OCI-LY1 (cell line): ENCODE measurements at regions not wholly inside any gene's neighbourhood (a gene's known extent, or its start where the extent isn't known, plus 50 kb on each side); places are given as distances from the start of the nearest gene placed in this dataset.

Experiments
- H2AFZ ChIP-seq: fragments of 200-600 bp; sonication (generic), shearing (Covaris generic); 2 replicates; pipeline ENCODE4 v1.6.0; 2014; ENCODE audit warnings: antibody characterized with exemption, mild to moderate bottlenecking, low read length
- H3F3A ChIP-seq: fragments of 200-600 bp; sonication (generic), shearing (Covaris generic); 2 replicates; pipeline ENCODE4 v1.6.0; 2014; ENCODE audit warnings: mild to moderate bottlenecking, antibody characterized with exemption, low read length, moderate library complexity; ENCODE audit not compliant: insufficient read depth
- H3K27ac ChIP-seq: fragments of 200-600 bp; sonication (generic); 2 replicates; pipeline ENCODE4 v1.5.1; 2014; ENCODE audit warnings: low read length, mixed run types, mild to moderate bottlenecking, low read depth; ENCODE audit not compliant: poor library complexity, severe bottlenecking
- H3K27me3 ChIP-seq: fragments of 200-600 bp; sonication (generic); 2 replicates; pipeline ENCODE4 v1.6.0; 2014; ENCODE audit warnings: antibody characterized with exemption, mild to moderate bottlenecking, low read length, moderate library complexity; ENCODE audit not compliant: insufficient read depth
- H3K36me3 ChIP-seq: fragments of 200-600 bp; sonication (generic); 2 replicates; pipeline ENCODE4 v1.6.1; 2014; ENCODE audit warnings: mild to moderate bottlenecking, antibody characterized with exemption, low read length, moderate library complexity, mixed read lengths; ENCODE audit not compliant: insufficient read depth
- H3K4me1 ChIP-seq: fragments of 200-600 bp; sonication (generic); 2 replicates; pipeline ENCODE4 v1.5.1; 2014; ENCODE audit warnings: mild to moderate bottlenecking, low read length, moderate library complexity; ENCODE audit not compliant: insufficient read depth, severe bottlenecking
- H3K4me2 ChIP-seq: fragments of 200-600 bp; sonication (generic), shearing (Covaris generic); 2 replicates; pipeline ENCODE4 v1.6.1; 2014; ENCODE audit warnings: low read length
- H3K4me3 ChIP-seq: fragments of 200-600 bp; sonication (generic); 2 replicates; pipeline ENCODE4 v1.5.1; 2014; ENCODE audit warnings: low read length, low read depth, mild to moderate bottlenecking, mixed read lengths; ENCODE audit not compliant: poor library complexity, severe bottlenecking
- H3K79me2 ChIP-seq: fragments of 200-600 bp; shearing (Covaris generic); 2 replicates; pipeline ENCODE4 v1.6.1; 2016; ENCODE audit warnings: mixed run types, low read length, mixed read lengths; ENCODE audit not compliant: insufficient read depth
- H3K9ac ChIP-seq: fragments of 200-600 bp; sonication (generic), shearing (Covaris generic); 2 replicates; pipeline ENCODE4 v1.6.1; 2014; ENCODE audit warnings: mild to moderate bottlenecking, low read length, mixed read lengths
- H3K9me2 ChIP-seq: fragments of 200-600 bp; sonication (generic), shearing (Covaris generic); 2 replicates; pipeline ENCODE4 v1.6.1; 2014; ENCODE audit warnings: low read depth, mild to moderate bottlenecking, low read length, mixed read lengths
- H3K9me3 ChIP-seq: fragments of 200-600 bp; shearing (Covaris generic); 2 replicates; pipeline ENCODE4 v1.6.1; 2014; ENCODE audit warnings: low read length, mixed read lengths
- H4K20me1 ChIP-seq: fragments of 200-600 bp; sonication (generic), shearing (Covaris generic); 2 replicates; pipeline ENCODE4 v1.6.0; 2016; ENCODE audit warnings: mild to moderate bottlenecking, low read length; ENCODE audit not compliant: insufficient read depth
- EZH2 ChIP-seq: fragments of 200-600 bp; sonication (generic), shearing (Covaris generic); IDR thresholded peaks from 2 replicates; pipeline ENCODE4 v1.8.0; 2017; ENCODE audit warnings: borderline replicate concordance, mixed run types, mild to moderate bottlenecking, antibody characterized with exemption, low read length, moderate library complexity, mixed read lengths
- TF ChIP-seq, protein P1 (sequence below): fragments of 200-600 bp; sonication (generic), shearing (Covaris generic); IDR thresholded peaks from 2 replicates; pipeline ENCODE4 v1.5.1; 2017; ENCODE audit warnings: mild to moderate bottlenecking, antibody characterized with exemption, low read length, moderate library complexity, mixed read lengths

- Histone ChIP-seq H3K27me3 (no peaks in the 10 kb centered on the region), H4K20me1 (no peaks in the 10 kb centered on the region), H3K9me2 (no peaks in the 10 kb centered on the region), H2AFZ (no peak overlapping the region), H3K4me3 (no peak overlapping the region), H3K79me2 (no peaks in the 10 kb centered on the region), H3K36me3 (no peaks in the 10 kb centered on the region), H3K4me1 (no peaks in the 10 kb centered on the region), H3K27ac (no peak overlapping the region), H3F3A (no peaks in the 10 kb centered on the region), H3K9ac (no peak overlapping the region), H3K4me2 (no peak overlapping the region), H3K9me3 (no peaks in the 10 kb centered on the region)
- TF ChIP-seq EZH2, result no peak
- TF ChIP-seq, protein P1, sequence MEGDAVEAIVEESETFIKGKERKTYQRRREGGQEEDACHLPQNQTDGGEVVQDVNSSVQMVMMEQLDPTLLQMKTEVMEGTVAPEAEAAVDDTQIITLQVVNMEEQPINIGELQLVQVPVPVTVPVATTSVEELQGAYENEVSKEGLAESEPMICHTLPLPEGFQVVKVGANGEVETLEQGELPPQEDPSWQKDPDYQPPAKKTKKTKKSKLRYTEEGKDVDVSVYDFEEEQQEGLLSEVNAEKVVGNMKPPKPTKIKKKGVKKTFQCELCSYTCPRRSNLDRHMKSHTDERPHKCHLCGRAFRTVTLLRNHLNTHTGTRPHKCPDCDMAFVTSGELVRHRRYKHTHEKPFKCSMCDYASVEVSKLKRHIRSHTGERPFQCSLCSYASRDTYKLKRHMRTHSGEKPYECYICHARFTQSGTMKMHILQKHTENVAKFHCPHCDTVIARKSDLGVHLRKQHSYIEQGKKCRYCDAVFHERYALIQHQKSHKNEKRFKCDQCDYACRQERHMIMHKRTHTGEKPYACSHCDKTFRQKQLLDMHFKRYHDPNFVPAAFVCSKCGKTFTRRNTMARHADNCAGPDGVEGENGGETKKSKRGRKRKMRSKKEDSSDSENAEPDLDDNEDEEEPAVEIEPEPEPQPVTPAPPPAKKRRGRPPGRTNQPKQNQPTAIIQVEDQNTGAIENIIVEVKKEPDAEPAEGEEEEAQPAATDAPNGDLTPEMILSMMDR, result no peak
Observed at GRCh38 chr5:19406576-19407365, 581.2 kb downstream of the CDH18 start.

- H3K27ac ChIP-seq, result no peak overlapping the region
- H3K79me2 ChIP-seq, result no peaks in the 10 kb centered on the region
- H3K4me2 ChIP-seq, result no peak overlapping the region
- no peaks in the 10 kb centered on the region for H3F3A ChIP-seq
- H3K9me2 ChIP-seq, result no peaks in the 10 kb centered on the region
- H3K4me3 ChIP-seq, result no peak overlapping the region
- H4K20me1 ChIP-seq, result no peaks in the 10 kb centered on the region
- H3K4me1 ChIP-seq, result no peaks in the 10 kb centered on the region
- H3K9me3 ChIP-seq, result no peaks in the 10 kb centered on the region
- H3K36me3 ChIP-seq, result no peaks in the 10 kb centered on the region
- no peak for TF ChIP-seq EZH2
- TF ChIP-seq, protein P1, result no peak
- no peak overlapping the region for H3K9ac ChIP-seq
- H3K27me3 ChIP-seq, result no peaks in the 10 kb centered on the region
- no peak overlapping the region for H2AFZ ChIP-seq
Observed at GRCh38 chr5:19408149-19408548, 579.9 kb downstream of the CDH18 start.

- H3K9ac ChIP-seq, result no peak overlapping the region
- H3K9me2 ChIP-seq, result no peaks in the 10 kb centered on the region
- no peaks in the 10 kb centered on the region for H3K9me3 ChIP-seq
- no peak overlapping the region for H3K4me2 ChIP-seq
- H3K27ac ChIP-seq, result no peak overlapping the region
- no peaks in the 10 kb centered on the region for H3K4me1 ChIP-seq
- TF ChIP-seq EZH2, result no peak
- TF ChIP-seq, protein P1, result no peak
- no peaks in the 10 kb centered on the region for H4K20me1 ChIP-seq
- H3K27me3 ChIP-seq, result no peaks in the 10 kb centered on the region
- H2AFZ ChIP-seq, result no peak overlapping the region
- no peaks in the 10 kb centered on the region for H3K36me3 ChIP-seq
- no peak overlapping the region for H3K4me3 ChIP-seq
- H3K79me2 ChIP-seq, result no peaks in the 10 kb centered on the region
- H3F3A ChIP-seq, result no peaks in the 10 kb centered on the region
Observed at GRCh38 chr5:19411936-19412335, 576.1 kb downstream of the CDH18 start.
